ENCODE measurements at regions not wholly inside any gene's neighbourhood (a gene's known extent, or its start where the extent isn't known, plus 50 kb on each side); places are given as distances from the start of the nearest gene placed in this dataset.

GRCh38 chr9:117490199-117490598, 75.3 kb upstream of the ASTN2 start:
- no peak for DNase-seq (ENCODE audit: extremely low read depth, low read depth)
- no peak for TF ChIP-seq CTCF (IDR thresholded peaks at IDR 0.05; ENCODE audit: low read depth, low read length)

GRCh38 chr9:117488659-117489058, 73.8 kb upstream of the ASTN2 start:
- DNase-seq (ENCODE audit: extremely low read depth, low read depth), result no peak

GRCh38 chr9:117487555-117488175, 72.8 kb upstream of the ASTN2 start:
- TF ChIP-seq CTCF (IDR thresholded peaks at IDR 0.05; ENCODE audit: low read depth, low read length), result peak; percentile 81
- peak; percentile 2 for DNase-seq (ENCODE audit: extremely low read depth, low read depth)

More at GRCh38 chr9:117488659-117489058, 73.8 kb upstream of the ASTN2 start:
- no peak for TF ChIP-seq CTCF (IDR thresholded peaks at IDR 0.05; ENCODE audit: low read depth, low read length)

- no peak for TF ChIP-seq CTCF (IDR thresholded peaks at IDR 0.05; ENCODE audit: low read depth, low read length)
Observed at GRCh38 chr9:117486426-117486825, 71.6 kb upstream of the ASTN2 start.

GRCh38 chr9:117485176-117485575, 70.3 kb upstream of the ASTN2 start:
- no peak for TF ChIP-seq CTCF (IDR thresholded peaks at IDR 0.05; ENCODE audit: low read depth, low read length)
- DNase-seq (ENCODE audit: extremely low read depth, low read depth), result no peak

More at GRCh38 chr9:117486426-117486825, 71.6 kb upstream of the ASTN2 start:
- no peak for DNase-seq (ENCODE audit: extremely low read depth, low read depth)

- no peak for DNase-seq (ENCODE audit: extremely low read depth, low read depth)
- no peak for TF ChIP-seq CTCF (IDR thresholded peaks at IDR 0.05; ENCODE audit: low read depth, low read length)
Observed at GRCh38 chr9:117480729-117481128, 65.9 kb upstream of the ASTN2 start.

- no peak for DNase-seq (ENCODE audit: extremely low read depth, low read depth)
- no peak for TF ChIP-seq CTCF (IDR thresholded peaks at IDR 0.05; ENCODE audit: low read depth, low read length)
Observed at GRCh38 chr9:117480253-117480652, 65.4 kb upstream of the ASTN2 start.

Measured in AG09319 (cell line).